OCI-LY1 (cell line): ENCODE measurements at regions not wholly inside any gene's neighbourhood (a gene's known extent, or its start where the extent isn't known, plus 50 kb on each side); places are given as distances from the start of the nearest gene placed in this dataset.

Source experiments
- CTCF ChIP-seq: fragments of 200-600 bp; sonication (generic), shearing (Covaris generic); IDR thresholded peaks from 2 replicates; pipeline ENCODE4 v1.5.1; 2017; ENCODE audit warnings: mild to moderate bottlenecking, antibody characterized with exemption, low read length, moderate library complexity, mixed read lengths
- EZH2 ChIP-seq: fragments of 200-600 bp; sonication (generic), shearing (Covaris generic); IDR thresholded peaks from 2 replicates; pipeline ENCODE4 v1.8.0; 2017; ENCODE audit warnings: borderline replicate concordance, mixed run types, mild to moderate bottlenecking, antibody characterized with exemption, low read length, moderate library complexity, mixed read lengths

GRCh38 chr11:86873573-86874083 is 73.3 kb downstream of the PRSS23 start:
- TF ChIP-seq CTCF (no peak), EZH2 (no peak)
